ENCODE measurements at regions not wholly inside any gene's neighbourhood (a gene's known extent, or its start where the extent isn't known, plus 50 kb on each side); places are given as distances from the start of the nearest gene placed in this dataset.

GRCh38 chr9:84187090-84187489 is 153.5 kb downstream of the SLC28A3 start:
- no peaks in the 10 kb centered on the region for H3K4me1 Mint-ChIP-seq
- intact Hi-C loops (cut with micrococcal nuclease), result no loop called here
- peaks cover 4% of the 10 kb centered on the region for H3K9me3 Mint-ChIP-seq
- CTCF ChIA-PET, result no interaction called here
- H3K4me3 Mint-ChIP-seq, result no peak overlapping the region
- POLR2A ChIA-PET, result no interaction called here
- ATAC-seq (ENCODE audit: low read depth) (no peak), DNase-seq (no peak)
- peaks cover 15% of the 10 kb centered on the region for H3K27me3 Mint-ChIP-seq
- no peaks in the 10 kb centered on the region for H3K36me3 Mint-ChIP-seq (ENCODE audit: low read depth)
- no peak for TF ChIP-seq CTCF (IDR thresholded peaks at IDR 0.05)
- no peak overlapping the region for H3K27ac Mint-ChIP-seq

GRCh38 chr9:84189904-84190303 is 150.7 kb downstream of the SLC28A3 start:
- Mint-ChIP-seq H3K4me1 (no peaks in the 10 kb centered on the region), H3K9me3 (peaks cover 4% of the 10 kb centered on the region), H3K36me3 (ENCODE audit: low read depth) (no peaks in the 10 kb centered on the region), H3K27me3 (peaks cover 19% of the 10 kb centered on the region), H3K4me3 (no peak overlapping the region), H3K27ac (no peak overlapping the region)
- ATAC-seq (ENCODE audit: low read depth) (no peak), DNase-seq (no peak)
- no peak for TF ChIP-seq CTCF (IDR thresholded peaks at IDR 0.05)
- ChIA-PET POLR2A (no interaction called here), CTCF (no interaction called here)
- intact Hi-C loops (cut with micrococcal nuclease), result no loop called here

- H3K4me3 Mint-ChIP-seq, result no peak overlapping the region
Observed at GRCh38 chr9:84190411-84190810, 150.1 kb downstream of the SLC28A3 start.

GRCh38 chr9:84206801-84207370 is 133.7 kb downstream of the SLC28A3 start:
- H3K27me3 Mint-ChIP-seq, result peaks cover 4% of the 10 kb centered on the region
- TF ChIP-seq CTCF (IDR thresholded peaks at IDR 0.05), result no peak
- no peaks in the 10 kb centered on the region for H3K4me1 Mint-ChIP-seq
- no peak overlapping the region for H3K4me3 Mint-ChIP-seq
- H3K27ac Mint-ChIP-seq, result no peak overlapping the region
- ATAC-seq (ENCODE audit: low read depth) (no peak), DNase-seq (no peak)
- H3K36me3 Mint-ChIP-seq (ENCODE audit: low read depth), result no peaks in the 10 kb centered on the region
- no peaks in the 10 kb centered on the region for H3K9me3 Mint-ChIP-seq
- ChIA-PET CTCF (no interaction called here), POLR2A (no interaction called here)
- intact Hi-C loops (cut with micrococcal nuclease), result no loop called here

More at GRCh38 chr9:84190411-84190810, 150.1 kb downstream of the SLC28A3 start:
- H3K9me3 Mint-ChIP-seq, result peaks cover 7% of the 10 kb centered on the region
- H3K36me3 Mint-ChIP-seq (ENCODE audit: low read depth), result no peaks in the 10 kb centered on the region
- CTCF ChIA-PET, result no interaction called here
- no peaks in the 10 kb centered on the region for H3K4me1 Mint-ChIP-seq
- H3K27ac Mint-ChIP-seq, result no peak overlapping the region
- no peak for DNase-seq
- peaks cover 18% of the 10 kb centered on the region for H3K27me3 Mint-ChIP-seq
- intact Hi-C loops (cut with micrococcal nuclease), result no loop called here
- POLR2A ChIA-PET, result no interaction called here
- no peak for TF ChIP-seq CTCF (IDR thresholded peaks at IDR 0.05)
- ATAC-seq (ENCODE audit: low read depth), result no peak

GRCh38 chr9:84207491-84207951 is 133.0 kb downstream of the SLC28A3 start:
- ATAC-seq (ENCODE audit: low read depth), result no peak
- CTCF ChIA-PET, result no interaction called here

More at GRCh38 chr9:84207491-84207951, 133.0 kb downstream of the SLC28A3 start:
- Mint-ChIP-seq H3K9me3 (no peaks in the 10 kb centered on the region), H3K27ac (no peak overlapping the region), H3K36me3 (ENCODE audit: low read depth) (no peaks in the 10 kb centered on the region), H3K27me3 (no peaks in the 10 kb centered on the region), H3K4me1 (no peaks in the 10 kb centered on the region), H3K4me3 (no peak overlapping the region)
- TF ChIP-seq CTCF (IDR thresholded peaks at IDR 0.05), result no peak
- POLR2A ChIA-PET, result no interaction called here
- intact Hi-C loops (cut with micrococcal nuclease), result no loop called here
- no peak for DNase-seq

All from activated B cell treated with CpG ODN at 0.5 μM for 24 hours (primary cell).